Stimulated activated CD4-positive, alpha-beta T cell treated with anti-CD3 and anti-CD28 coated beads, Interleukin-12 subunit alpha, Interleukin-12 subunit beta, amount 100 ng/mL, for 48 hours (primary cell): ENCODE measurements at regions not wholly inside any gene's neighbourhood (a gene's known extent, or its start where the extent isn't known, plus 50 kb on each side); places are given as distances from the start of the nearest gene placed in this dataset.

Source experiments
- DNase-seq, 3 donors: peaks; one replicate each; pipeline ENCODE4 v3.0.0-alpha.2; 2020; ENCODE audit warnings: low read depth in 2 of 3, low spot score in 1 of 3

DNA sequence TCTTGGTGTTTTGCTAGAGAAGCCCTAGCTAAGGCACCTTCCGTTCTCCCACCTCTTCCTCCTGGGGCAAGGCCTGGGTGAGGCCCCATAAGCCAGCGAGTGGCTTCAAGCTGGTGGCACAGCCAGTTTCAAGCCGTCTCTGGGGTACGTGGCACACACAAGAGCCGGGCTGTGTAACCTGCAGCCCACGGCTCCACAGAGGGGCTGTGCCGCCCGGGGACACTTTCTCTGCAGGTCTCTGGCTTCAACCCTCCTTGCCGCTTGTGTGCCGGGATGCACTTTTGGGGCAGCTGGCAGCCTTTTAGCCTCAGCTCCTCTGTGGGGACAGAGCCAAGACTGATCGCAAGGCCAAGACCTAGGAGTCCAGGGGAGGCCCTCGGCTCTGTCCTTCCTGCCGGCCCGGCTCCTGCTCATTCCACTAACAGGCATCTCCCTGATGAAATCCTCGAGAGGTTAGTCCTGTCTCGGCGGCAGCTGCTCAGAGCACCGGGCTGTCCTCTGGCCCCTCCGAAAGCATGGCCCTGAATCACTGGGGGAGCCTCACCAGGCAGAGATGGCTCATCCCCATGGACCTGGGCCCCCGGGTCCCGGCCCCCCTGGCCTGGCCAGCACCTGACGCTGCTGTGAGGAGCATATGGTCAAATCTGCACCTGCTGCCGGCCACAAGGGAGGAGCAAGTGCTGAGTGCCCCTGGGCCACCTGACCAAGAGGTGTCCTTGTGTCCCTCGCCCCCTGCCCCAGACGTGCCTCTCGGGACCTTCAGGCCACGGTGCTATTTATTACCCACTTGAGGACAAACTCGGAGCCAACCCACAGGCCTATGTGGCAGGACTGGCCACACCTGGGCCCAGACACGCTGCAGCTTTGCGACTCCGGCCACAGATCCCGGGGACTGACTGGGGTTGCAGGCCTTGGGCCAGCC, 98.5 kb downstream of the METRNL start:
- no peak for DNase-seq

GRCh38 chr17:83178533-83179304, 99.3 kb downstream of the METRNL start:
- no peak for DNase-seq

DNA sequence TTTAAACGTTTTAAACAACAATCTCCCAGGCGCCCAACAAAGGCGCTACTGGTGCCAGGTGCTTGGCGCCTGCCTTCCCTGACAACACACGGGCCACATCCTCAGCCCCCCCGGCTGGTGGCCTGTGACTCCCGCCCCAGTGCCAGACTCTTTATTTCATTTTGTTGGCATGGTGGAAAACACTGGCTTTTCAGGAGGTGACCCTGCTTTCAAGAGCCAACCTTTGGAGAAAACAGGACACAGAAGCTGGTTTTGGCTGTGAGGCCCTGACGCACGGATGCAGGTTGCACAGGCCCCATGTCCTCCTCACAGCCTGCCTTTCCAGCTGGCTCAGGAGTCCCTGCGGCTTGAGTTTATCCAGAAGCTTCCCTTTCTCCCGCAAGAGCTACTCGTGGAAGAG, 100.0 kb downstream of the METRNL start:
- DNase-seq, result no peak

- no peak for DNase-seq
These were observed 100.4 kb downstream of the METRNL start for GRCh38 chr17:83179811-83180210.

- no peak for DNase-seq
These were observed 101.0 kb downstream of the METRNL start for GRCh38 chr17:83180264-83180995.

DNA sequence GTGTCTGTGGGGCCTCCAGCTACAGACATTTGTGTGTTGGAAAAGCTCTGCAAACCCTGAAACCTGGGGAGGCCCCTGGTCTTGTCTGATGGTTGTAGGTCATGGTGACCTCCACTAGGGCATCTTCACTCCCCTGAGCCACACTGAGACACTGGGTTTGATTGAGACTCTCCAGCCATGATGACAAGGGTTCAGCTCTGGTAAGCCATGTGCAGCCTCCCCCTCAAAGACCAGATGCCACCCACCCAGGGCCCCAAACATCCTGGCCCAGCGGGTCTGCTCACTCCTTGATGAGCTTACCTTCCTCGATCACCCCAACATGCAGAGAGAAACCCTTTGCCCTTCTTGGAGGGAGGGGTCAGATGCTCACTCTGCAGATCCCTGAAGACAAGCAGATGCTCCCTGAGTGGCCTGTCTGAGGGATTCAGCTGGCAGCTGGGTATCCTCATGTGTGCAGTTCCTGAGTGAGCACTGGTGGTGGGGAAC, 101.6 kb downstream of the METRNL start:
- no peak for DNase-seq

GRCh38 chr17:83181991-83182619, 102.7 kb downstream of the METRNL start:
- no peak for DNase-seq

- no peak for DNase-seq
These were observed 103.3 kb downstream of the METRNL start for GRCh38 chr17:83182620-83183101.

DNA sequence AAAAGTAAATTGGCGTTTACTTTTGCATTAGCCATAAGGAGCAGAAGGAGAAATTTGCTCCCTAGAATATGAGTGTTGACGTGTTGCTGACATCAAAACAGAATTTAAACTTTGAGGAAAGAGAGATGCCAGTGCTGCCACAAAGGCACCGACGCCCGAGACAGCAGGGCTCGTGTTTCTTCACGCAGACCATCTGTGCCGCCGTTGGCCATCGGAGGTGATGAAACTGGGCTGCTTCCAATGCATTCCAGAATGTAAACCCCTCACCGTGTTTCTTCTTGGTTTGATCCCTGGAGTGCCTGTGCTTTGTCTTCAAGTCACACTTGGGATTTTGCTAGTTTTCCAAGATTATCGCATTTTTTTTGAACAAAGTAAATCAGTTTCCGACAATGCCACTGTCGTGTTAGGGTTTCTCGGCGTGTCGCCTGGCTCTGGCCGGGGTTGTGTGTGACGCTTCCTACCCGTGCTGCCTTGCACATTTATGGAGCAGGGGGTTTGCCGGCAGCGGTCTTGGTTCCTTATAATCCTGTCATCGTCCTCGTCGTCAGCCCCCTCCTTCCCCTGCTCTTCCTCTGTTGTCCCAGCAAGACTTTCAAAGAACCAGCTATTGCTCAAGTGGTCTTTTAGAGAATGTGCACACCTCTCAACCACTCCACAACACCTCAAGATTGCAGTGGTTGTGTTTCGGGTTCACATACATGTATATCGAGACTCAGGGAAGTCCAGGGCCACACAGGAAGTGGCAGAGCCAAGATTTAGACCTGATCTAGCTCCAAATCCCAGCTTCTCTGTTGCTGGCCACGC, 103.9 kb downstream of the METRNL start:
- no peak for DNase-seq

- DNase-seq, result no peak
These were observed 104.6 kb downstream of the METRNL start for GRCh38 chr17:83183951-83184506.

DNA sequence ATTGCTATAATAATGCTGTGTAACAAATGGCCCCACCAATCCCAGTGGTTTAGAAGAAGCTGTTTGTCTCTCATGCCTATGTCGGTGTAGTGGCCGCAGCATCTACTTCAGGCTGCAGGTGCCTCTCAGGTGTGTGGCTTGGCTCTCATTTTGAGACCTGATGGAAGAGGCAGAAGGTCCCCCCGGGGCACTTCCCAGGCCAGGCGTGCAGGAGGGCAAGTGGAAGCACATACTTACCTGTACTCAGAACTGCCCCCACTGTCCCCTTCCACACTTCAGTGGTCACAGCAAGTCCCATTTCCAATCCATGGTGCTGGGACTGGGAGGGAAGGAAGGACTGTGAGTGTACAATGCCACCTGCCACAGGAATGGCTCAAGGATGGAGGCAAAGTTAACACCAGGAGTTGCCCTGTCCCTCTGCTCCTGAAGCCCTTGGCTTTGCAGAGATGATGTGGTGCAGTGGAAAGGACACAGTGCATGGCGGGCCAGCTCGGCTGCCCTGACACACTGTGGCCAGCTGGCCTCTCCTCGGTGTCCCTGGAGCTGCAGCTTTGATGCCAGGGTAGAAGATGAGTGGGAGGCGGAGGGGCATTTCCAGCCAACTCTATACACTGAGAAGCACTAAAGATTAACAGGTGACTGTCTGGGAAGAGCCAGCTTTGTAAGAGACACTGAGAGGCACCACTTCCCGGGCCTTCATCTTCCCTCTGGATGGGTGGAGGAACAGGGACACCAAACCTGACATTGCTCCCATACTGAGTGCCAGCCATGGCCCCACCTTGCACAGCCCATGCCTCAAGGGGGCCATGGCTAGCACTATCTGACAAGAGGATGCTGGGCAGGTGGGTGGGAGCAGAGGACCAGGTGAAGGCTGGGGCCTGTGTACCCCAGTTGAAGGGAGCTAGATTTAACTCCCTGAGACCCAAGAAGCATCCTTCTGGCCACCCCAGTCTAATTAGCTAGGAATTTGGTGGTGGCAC, 105.9 kb downstream of the METRNL start:
- no peak for DNase-seq

DNA sequence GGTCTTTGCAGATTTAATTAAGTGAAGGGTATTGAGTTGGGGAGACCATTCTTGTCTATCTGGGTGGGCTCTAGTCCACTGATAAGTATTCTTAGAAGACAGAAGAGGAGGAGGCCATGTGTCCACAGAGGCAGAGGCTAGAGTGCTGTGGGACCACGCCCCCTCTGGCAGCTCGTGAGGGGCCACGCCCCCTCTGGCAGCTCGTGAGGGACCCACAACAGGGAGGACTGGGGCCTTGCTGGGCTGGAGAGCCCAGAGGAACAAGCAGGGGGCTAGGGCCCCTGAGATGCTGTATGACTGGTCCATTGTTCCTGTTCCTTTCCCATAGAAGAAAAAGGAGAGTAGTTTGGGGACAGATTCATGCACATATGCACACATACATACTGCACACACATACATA, 106.8 kb downstream of the METRNL start:
- no peak for DNase-seq

- DNase-seq, result no peak
These were observed 107.5 kb downstream of the METRNL start for GRCh38 chr17:83186751-83187421.

DNA sequence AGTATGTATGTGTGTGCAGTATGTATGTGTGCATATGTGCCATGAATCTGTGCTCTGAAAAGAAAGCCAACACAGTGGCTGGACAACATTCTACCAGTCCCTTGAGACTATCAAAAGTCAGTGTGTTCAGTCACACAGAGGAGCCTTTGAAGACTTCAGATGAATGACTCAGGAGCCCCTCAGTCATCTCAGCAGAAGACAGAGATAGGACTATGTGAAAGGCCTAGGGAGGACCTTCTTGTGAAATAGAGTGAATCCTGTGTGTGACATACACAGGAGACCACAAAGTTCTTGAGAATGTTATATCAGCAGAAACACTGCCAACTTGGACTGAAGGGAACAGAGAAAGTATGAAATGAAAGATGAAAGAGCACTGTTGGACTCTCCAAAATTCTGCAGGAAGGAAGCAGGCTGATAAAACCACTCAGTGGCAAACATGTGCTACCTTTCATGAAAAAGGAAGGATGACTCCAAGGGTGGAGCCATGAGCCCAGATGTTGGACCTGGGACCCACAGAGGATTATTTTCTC, 108.4 kb downstream of the METRNL start:
- no peak for DNase-seq

GRCh38 chr17:83189044-83190003, 109.9 kb downstream of the METRNL start:
- no peak for DNase-seq

GRCh38 chr17:83190004-83190385, 110.6 kb downstream of the METRNL start:
- DNase-seq, result no peak
